ENCODE measurements at regions not wholly inside any gene's neighbourhood (a gene's known extent, or its start where the extent isn't known, plus 50 kb on each side); places are given as distances from the start of the nearest gene placed in this dataset.

GRCh38 chr4:183838987-183839712 lies 66.0 kb upstream of the STOX2 start:
- Mint-ChIP-seq H3K9me3 (no peaks in the 10 kb centered on the region), H3K4me1 (no peaks in the 10 kb centered on the region), H3K27me3 (peaks cover 42% of the 10 kb centered on the region), H3K27ac (ENCODE audit: low read depth) (no peak overlapping the region), H3K36me3 (ENCODE audit: insufficient read depth) (no peaks in the 10 kb centered on the region), H3K4me3 (no peak overlapping the region)
- DNase-seq (ENCODE audit: low spot score in 2 of 2): no peak
- ATAC-seq (replicated peaks; ENCODE audit: extremely low read depth, poor library complexity, severe bottlenecking): no peak

- Mint-ChIP-seq H3K4me3 (no peak overlapping the region), H3K27ac (ENCODE audit: low read depth) (no peak overlapping the region), H3K27me3 (peaks cover 50% of the 10 kb centered on the region), H3K9me3 (no peaks in the 10 kb centered on the region), H3K4me1 (no peaks in the 10 kb centered on the region), H3K36me3 (ENCODE audit: insufficient read depth) (no peaks in the 10 kb centered on the region)
- DNase-seq (ENCODE audit: low spot score in 2 of 2): peak in 1 of 2 donors; percentile 14
- no peak for ATAC-seq (replicated peaks; ENCODE audit: extremely low read depth, poor library complexity, severe bottlenecking)
Measured at GRCh38 chr4:183840311-183840710, 64.8 kb upstream of the STOX2 start.

GRCh38 chr4:183841001-183841400 lies 64.1 kb upstream of the STOX2 start:
- no peaks in the 10 kb centered on the region for H3K4me1 Mint-ChIP-seq
- no peak for ATAC-seq (replicated peaks; ENCODE audit: extremely low read depth, poor library complexity, severe bottlenecking)
- no peaks in the 10 kb centered on the region for H3K36me3 Mint-ChIP-seq (ENCODE audit: insufficient read depth)
- H3K9me3 Mint-ChIP-seq: no peaks in the 10 kb centered on the region
- no peak overlapping the region for H3K27ac Mint-ChIP-seq (ENCODE audit: low read depth)
- H3K4me3 Mint-ChIP-seq: no peak overlapping the region
- H3K27me3 Mint-ChIP-seq: peaks cover 53% of the 10 kb centered on the region
- DNase-seq (ENCODE audit: low spot score in 2 of 2): no peak

GRCh38 chr4:183842129-183842528 lies 63.0 kb upstream of the STOX2 start:
- no peaks in the 10 kb centered on the region for H3K4me1 Mint-ChIP-seq
- no peaks in the 10 kb centered on the region for H3K9me3 Mint-ChIP-seq
- no peak overlapping the region for H3K27ac Mint-ChIP-seq (ENCODE audit: low read depth)

GRCh38 chr4:183843248-183843671 lies 61.8 kb upstream of the STOX2 start:
- H3K27me3 Mint-ChIP-seq: peaks cover 61% of the 10 kb centered on the region
- no peak overlapping the region for H3K27ac Mint-ChIP-seq (ENCODE audit: low read depth)
- DNase-seq (ENCODE audit: low spot score in 2 of 2) (no peak), ATAC-seq (replicated peaks; ENCODE audit: extremely low read depth, poor library complexity, severe bottlenecking) (no peak)
- H3K36me3 Mint-ChIP-seq (ENCODE audit: insufficient read depth): peaks cover 2% of the 10 kb centered on the region
- no peaks in the 10 kb centered on the region for H3K9me3 Mint-ChIP-seq
- no peak overlapping the region for H3K4me3 Mint-ChIP-seq
- H3K4me1 Mint-ChIP-seq: no peaks in the 10 kb centered on the region

More at GRCh38 chr4:183842129-183842528, 63.0 kb upstream of the STOX2 start:
- ATAC-seq (replicated peaks; ENCODE audit: extremely low read depth, poor library complexity, severe bottlenecking): no peak
- no peak for DNase-seq (ENCODE audit: low spot score in 2 of 2)
- Mint-ChIP-seq H3K4me3 (no peak overlapping the region), H3K27me3 (peaks cover 53% of the 10 kb centered on the region), H3K36me3 (ENCODE audit: insufficient read depth) (no peaks in the 10 kb centered on the region)

GRCh38 chr4:183846951-183847350 lies 58.2 kb upstream of the STOX2 start:
- DNase-seq (ENCODE audit: low spot score in 2 of 2) (no peak), ATAC-seq (replicated peaks; ENCODE audit: extremely low read depth, poor library complexity, severe bottlenecking) (no peak)
- Mint-ChIP-seq H3K36me3 (ENCODE audit: insufficient read depth) (peaks cover 2% of the 10 kb centered on the region), H3K9me3 (peaks cover 8% of the 10 kb centered on the region), H3K4me3 (no peak overlapping the region), H3K27me3 (peaks cover 58% of the 10 kb centered on the region), H3K27ac (ENCODE audit: low read depth) (no peak overlapping the region), H3K4me1 (no peaks in the 10 kb centered on the region)

- Mint-ChIP-seq H3K4me3 (no peak overlapping the region), H3K9me3 (peaks cover 8% of the 10 kb centered on the region), H3K27ac (ENCODE audit: low read depth) (no peak overlapping the region), H3K4me1 (no peaks in the 10 kb centered on the region), H3K36me3 (ENCODE audit: insufficient read depth) (peaks cover 2% of the 10 kb centered on the region), H3K27me3 (peaks cover 53% of the 10 kb centered on the region)
- ATAC-seq (replicated peaks; ENCODE audit: extremely low read depth, poor library complexity, severe bottlenecking) (no peak), DNase-seq (ENCODE audit: low spot score in 2 of 2) (no peak)
Measured at GRCh38 chr4:183848805-183849204, 56.3 kb upstream of the STOX2 start.

- Mint-ChIP-seq H3K27me3 (peaks cover 49% of the 10 kb centered on the region), H3K36me3 (ENCODE audit: insufficient read depth) (no peaks in the 10 kb centered on the region), H3K4me3 (no peak overlapping the region), H3K9me3 (peaks cover 8% of the 10 kb centered on the region), H3K4me1 (no peaks in the 10 kb centered on the region), H3K27ac (ENCODE audit: low read depth) (no peak overlapping the region)
- ATAC-seq (replicated peaks; ENCODE audit: extremely low read depth, poor library complexity, severe bottlenecking) (no peak), DNase-seq (ENCODE audit: low spot score in 2 of 2) (no peak)
Measured at GRCh38 chr4:183852910-183853547, 52.1 kb upstream of the STOX2 start.

- peaks cover 49% of the 10 kb centered on the region for H3K27me3 Mint-ChIP-seq
- ATAC-seq (replicated peaks; ENCODE audit: extremely low read depth, poor library complexity, severe bottlenecking) (no peak), DNase-seq (ENCODE audit: low spot score in 2 of 2) (no peak)
- no peak overlapping the region for H3K27ac Mint-ChIP-seq (ENCODE audit: low read depth)
- no peak overlapping the region for H3K4me3 Mint-ChIP-seq
- H3K4me1 Mint-ChIP-seq: no peaks in the 10 kb centered on the region
- H3K36me3 Mint-ChIP-seq (ENCODE audit: insufficient read depth): no peaks in the 10 kb centered on the region
- peaks cover 8% of the 10 kb centered on the region for H3K9me3 Mint-ChIP-seq
Measured at GRCh38 chr4:183853548-183853940, 51.6 kb upstream of the STOX2 start.

All from central memory CD8-positive, alpha-beta T cell (primary cell).